IPS-15b (cell line): ENCODE measurements at regions not wholly inside any gene's neighbourhood (a gene's known extent, or its start where the extent isn't known, plus 50 kb on each side); places are given as distances from the start of the nearest gene placed in this dataset.

Experiments
- H3K27me3 ChIP-seq: one replicate; pipeline ENCODE4 v1.6.1; 2013; ENCODE audit warnings: low read length; ENCODE audit not compliant: control insufficient read depth, insufficient read depth
- H3K36me3 ChIP-seq: one replicate; pipeline ENCODE4 v1.6.1; 2013; ENCODE audit warnings: low read length; ENCODE audit not compliant: control insufficient read depth, insufficient read depth
- H3K4me1 ChIP-seq: one replicate; pipeline ENCODE4 v1.6.1; 2013; ENCODE audit warnings: mild to moderate bottlenecking, low read length; ENCODE audit not compliant: control insufficient read depth, insufficient read depth
- H3K4me3 ChIP-seq: one replicate; pipeline ENCODE4 v1.5.1; 2013; ENCODE audit warnings: low read depth, low read length
- H3K9ac ChIP-seq: one replicate; pipeline ENCODE4 v1.6.1; 2013; ENCODE audit warnings: low read depth, mild to moderate bottlenecking, low read length
- H3K9me3 ChIP-seq: one replicate; pipeline ENCODE4 v1.6.1; 2013; ENCODE audit warnings: mild to moderate bottlenecking, low read length; ENCODE audit not compliant: control insufficient read depth, insufficient read depth

DNA sequence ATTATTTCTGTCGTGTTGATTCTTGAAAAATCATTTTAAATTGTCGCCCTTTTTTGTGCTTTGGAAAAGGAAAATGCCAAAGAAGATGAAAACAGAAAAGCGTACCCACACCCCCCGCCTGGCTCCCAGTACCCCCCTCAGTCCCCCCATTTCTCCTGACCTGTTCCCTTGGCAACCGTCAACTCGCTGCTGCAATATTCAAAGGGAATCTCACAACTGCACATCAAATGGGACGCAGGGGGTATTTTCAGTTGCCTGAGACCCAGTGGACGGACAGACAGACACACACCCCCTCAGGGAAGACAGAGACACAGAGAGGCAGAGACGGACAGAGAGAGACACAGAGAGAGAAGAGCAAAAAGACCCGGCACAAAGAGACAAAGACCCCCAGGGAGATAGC is 83.5 kb upstream of the PRR20G start:
- Histone ChIP-seq H3K4me3 (no peak overlapping the region), H3K4me1 (no peaks in the 10 kb centered on the region), H3K27me3 (no peaks in the 10 kb centered on the region), H3K9ac (no peak overlapping the region), H3K36me3 (no peaks in the 10 kb centered on the region), H3K9me3 (no peaks in the 10 kb centered on the region)

DNA sequence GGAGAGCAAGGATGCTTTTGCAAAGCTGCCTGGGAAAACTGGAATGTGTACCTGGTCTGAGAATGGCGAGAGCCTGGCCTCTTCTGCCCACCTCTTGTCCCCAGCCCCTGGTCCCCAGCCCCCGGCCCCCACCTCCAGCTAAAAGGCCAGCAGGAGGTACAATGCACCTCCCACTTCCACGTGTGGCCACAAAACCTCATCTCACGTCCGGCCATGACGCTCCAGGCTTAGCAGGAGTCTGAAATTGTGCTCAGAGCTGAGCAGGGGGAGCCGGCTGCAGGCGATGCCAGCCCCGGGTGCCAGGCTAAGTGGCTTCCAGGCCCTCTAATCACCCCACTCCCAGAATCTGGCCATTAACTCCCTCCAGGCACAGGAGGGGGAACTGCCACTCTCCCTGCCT is 83.1 kb upstream of the PRR20G start:
- Histone ChIP-seq H3K27me3 (no peaks in the 10 kb centered on the region), H3K4me3 (no peak overlapping the region), H3K9me3 (no peaks in the 10 kb centered on the region), H3K9ac (no peak overlapping the region), H3K4me1 (no peaks in the 10 kb centered on the region), H3K36me3 (no peaks in the 10 kb centered on the region)

DNA sequence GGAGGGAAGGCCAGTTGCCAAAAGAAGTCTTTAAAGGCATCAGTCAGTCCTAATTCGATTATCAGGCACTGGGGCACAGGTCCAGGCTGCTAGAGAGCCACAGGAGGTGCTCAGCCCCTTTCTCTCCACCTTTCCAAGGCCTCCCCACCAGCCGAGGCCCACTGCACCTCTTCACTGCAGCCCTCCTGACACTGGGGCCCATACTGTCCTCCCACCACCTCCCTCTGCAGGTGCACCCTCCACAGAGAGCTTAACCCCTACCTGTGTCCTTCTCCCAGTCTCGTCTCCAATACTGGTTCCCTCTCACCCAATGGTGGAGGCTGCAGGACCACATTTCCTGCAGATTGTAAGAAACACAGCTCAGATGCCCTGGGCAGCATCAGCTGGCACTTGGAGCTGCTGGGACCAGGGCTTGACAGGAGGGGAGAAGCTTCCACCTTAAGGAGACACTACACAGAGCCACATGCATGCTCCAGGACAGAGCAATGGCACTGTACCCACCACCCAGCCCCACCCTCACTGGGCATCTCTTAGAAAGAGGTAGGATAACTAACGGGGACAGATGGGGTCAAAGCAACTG is 81.6 kb upstream of the PRR20G start:
- H3K4me1 ChIP-seq, result no peaks in the 10 kb centered on the region
- H3K4me3 ChIP-seq, result no peak overlapping the region
- no peaks in the 10 kb centered on the region for H3K9me3 ChIP-seq
- no peaks in the 10 kb centered on the region for H3K27me3 ChIP-seq
- H3K9ac ChIP-seq, result no peak overlapping the region
- H3K36me3 ChIP-seq, result no peaks in the 10 kb centered on the region

DNA sequence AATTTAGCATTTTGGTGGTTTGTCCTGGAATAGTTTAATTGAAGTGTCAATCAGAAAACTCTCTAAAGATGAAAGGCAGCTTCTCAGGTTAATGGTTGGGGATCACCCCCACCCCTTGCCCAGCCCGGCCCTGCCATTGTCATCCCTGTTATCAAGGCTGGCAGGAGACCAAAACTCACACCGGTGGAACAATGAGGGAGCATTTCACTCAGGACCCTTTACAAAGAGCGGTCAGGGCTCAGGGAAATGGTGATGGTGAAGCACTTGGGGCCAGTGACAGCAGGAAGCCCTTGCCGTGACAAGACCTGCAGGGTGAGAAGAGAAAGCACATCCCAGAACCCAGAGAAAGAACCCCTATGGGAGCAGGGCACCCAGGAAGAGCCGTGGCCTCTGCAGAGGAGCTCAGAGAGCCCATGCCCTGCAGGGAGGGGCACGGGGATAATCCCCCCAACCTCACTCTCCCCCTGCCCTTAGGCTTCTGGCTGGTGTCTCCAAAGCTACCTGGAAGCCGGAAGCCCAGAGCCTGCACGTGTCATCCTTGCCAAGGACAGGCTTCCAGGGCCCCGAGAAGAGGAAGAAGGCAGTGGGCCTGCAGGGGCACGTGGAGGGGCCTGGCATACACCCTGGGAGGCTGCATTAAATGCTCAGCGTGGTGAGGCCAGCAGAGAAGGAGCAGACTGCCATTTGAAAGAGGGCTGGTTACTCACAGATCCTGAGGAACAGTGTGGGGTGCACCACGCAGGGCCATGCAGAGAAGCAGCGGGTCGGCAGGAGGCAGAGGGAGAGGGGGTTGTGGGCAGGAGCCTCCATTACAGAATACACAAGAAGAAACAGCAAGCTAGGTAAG is 80.6 kb upstream of the PRR20G start:
- Histone ChIP-seq H3K27me3 (no peaks in the 10 kb centered on the region), H3K4me1 (no peaks in the 10 kb centered on the region), H3K9me3 (no peaks in the 10 kb centered on the region), H3K9ac (no peak overlapping the region), H3K4me3 (no peak overlapping the region), H3K36me3 (no peaks in the 10 kb centered on the region)

DNA sequence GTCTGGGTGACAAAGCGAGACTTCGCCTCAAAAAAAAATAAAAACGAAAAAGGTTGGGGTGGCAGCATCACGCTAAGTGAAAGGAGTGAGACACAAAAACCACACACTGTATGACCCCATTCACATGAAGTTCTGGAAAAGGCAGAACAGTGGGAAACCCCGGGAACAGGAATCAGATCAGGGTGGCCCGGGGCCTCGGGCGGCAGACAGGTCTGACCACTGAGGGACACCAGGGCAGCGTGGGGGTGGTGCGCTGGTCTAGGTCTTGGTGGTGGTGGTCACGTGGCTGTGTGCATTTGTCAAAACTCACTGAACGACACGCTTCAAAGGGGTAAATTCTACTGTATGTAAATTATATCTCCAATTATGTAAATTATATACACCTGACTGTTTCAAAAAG is 79.7 kb upstream of the PRR20G start:
- Histone ChIP-seq H3K36me3 (no peaks in the 10 kb centered on the region), H3K9me3 (no peaks in the 10 kb centered on the region), H3K9ac (no peak overlapping the region), H3K4me1 (no peaks in the 10 kb centered on the region), H3K27me3 (no peaks in the 10 kb centered on the region), H3K4me3 (no peak overlapping the region)

DNA sequence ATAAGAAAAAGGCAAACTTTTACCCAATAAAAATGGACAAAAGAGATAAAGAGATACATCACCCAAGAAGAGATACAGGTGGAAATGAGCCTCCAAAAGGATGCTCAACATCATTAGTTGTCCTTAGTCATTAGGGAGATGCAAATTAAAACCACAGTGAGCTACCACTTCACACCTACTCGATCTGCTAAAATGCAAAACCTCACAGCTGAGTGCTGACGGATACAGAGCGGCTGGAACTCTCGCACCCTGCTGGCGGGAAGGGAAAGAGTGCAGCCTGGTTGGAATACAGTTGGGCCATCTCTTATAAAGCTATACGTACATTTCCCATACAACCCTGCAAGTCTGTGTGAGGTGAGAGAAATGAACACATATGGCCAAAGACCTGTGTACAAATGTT is 78.5 kb upstream of the PRR20G start:
- H3K9me3 ChIP-seq, result no peaks in the 10 kb centered on the region
- no peaks in the 10 kb centered on the region for H3K27me3 ChIP-seq
- H3K9ac ChIP-seq, result no peak overlapping the region
- H3K36me3 ChIP-seq, result no peaks in the 10 kb centered on the region
- no peaks in the 10 kb centered on the region for H3K4me1 ChIP-seq
- H3K4me3 ChIP-seq, result no peak overlapping the region

DNA sequence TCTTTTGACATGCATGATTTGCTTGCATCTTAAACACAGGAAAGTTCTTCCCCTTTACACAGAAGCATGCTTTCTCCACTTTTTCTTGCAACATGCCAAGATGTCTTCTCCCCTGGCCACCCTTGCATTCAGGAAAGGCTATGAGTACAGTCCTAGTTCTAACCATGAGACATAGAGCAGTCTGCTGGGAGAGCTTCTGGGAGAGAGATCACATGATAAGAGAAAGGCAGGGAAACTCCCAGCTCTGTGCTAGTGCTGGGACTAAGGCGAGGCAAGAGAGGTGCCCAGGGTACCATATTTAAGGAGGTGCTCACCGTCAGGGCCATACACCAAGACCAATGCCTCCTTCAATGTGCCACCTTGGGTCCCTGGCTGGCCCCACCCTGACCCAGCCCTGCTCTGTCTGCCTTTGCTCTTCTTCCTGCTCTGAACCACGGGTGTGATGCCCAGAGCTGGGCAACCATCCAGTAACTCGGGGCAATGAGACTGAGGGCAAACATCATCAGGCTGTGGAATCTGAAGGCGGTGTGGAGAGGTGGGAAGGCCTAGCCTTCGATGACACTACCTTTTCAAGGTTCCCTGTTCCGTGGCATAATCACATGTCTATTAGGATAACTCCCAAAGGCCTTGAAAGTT is 77.4 kb upstream of the PRR20G start:
- Histone ChIP-seq H3K27me3 (no peaks in the 10 kb centered on the region), H3K4me3 (no peak overlapping the region), H3K9ac (no peak overlapping the region), H3K36me3 (no peaks in the 10 kb centered on the region), H3K9me3 (no peaks in the 10 kb centered on the region), H3K4me1 (no peaks in the 10 kb centered on the region)

DNA sequence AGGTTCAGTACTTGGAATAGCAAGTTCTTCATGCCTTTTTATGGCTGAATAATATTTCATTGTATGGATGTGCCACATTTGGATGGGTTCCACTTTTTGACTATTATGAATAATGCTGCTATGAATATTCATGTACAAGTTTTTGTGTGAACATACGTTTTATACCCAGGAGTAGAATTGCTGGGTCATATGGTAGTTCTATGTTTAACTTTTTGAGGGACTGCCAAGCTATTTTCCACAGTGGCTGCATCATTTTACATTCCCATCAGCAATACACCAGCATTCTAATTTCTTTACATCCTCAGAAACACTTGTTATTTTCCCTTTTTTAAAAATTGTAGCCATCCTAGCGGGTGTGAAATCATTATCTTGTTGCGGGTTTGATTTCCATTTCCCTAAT is 76.0 kb upstream of the PRR20G start:
- H3K36me3 ChIP-seq, result no peaks in the 10 kb centered on the region
- H3K9ac ChIP-seq, result no peak overlapping the region
- no peaks in the 10 kb centered on the region for H3K4me1 ChIP-seq
- H3K9me3 ChIP-seq, result no peaks in the 10 kb centered on the region
- no peak overlapping the region for H3K4me3 ChIP-seq
- no peaks in the 10 kb centered on the region for H3K27me3 ChIP-seq

DNA sequence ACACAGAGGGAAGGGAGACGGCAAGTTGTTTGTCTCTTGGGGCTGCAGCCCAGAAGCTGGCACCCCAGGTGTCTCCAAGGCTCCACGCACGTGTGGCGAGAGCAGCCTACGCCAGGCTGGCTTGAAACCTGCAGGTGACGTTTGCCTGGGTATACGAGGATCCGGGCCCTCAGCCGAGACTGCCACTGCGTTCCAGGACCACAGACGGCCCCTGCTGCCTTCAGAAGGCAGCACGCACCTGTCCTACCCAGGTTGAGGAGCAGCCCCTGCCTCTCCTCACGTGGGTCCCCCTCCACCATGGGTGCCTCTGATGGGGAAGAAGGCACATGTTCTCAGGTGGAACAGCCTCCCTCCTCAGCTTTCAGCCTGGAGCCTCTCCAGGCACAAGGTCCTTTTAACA is 75.3 kb upstream of the PRR20G start:
- no peaks in the 10 kb centered on the region for H3K4me1 ChIP-seq
- H3K36me3 ChIP-seq, result no peaks in the 10 kb centered on the region
- H3K27me3 ChIP-seq, result no peaks in the 10 kb centered on the region
- no peak overlapping the region for H3K9ac ChIP-seq
- H3K9me3 ChIP-seq, result no peaks in the 10 kb centered on the region
- H3K4me3 ChIP-seq, result no peak overlapping the region

DNA sequence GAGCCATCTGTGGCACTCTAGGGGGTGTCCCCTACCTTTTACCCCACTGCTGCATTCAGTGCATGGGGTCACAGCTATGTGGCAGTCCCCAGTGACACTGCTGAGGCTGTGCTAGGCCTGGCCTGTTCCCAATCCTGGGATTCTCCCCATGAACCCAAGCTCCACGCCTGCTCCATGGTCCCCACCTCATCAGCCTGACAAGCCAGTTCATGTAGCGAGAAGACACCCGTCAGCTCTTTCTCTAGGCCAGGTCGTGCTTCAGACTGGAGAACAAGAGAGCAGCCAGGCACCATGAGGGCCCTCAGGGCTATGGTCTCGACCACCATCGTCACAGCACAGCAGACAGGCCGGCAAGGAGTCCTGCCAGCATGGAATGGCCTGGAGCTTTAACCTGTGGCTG is 72.8 kb upstream of the PRR20G start:
- Histone ChIP-seq H3K9me3 (peaks cover 11% of the 10 kb centered on the region), H3K27me3 (no peaks in the 10 kb centered on the region), H3K4me1 (no peaks in the 10 kb centered on the region), H3K36me3 (no peaks in the 10 kb centered on the region), H3K4me3 (no peak overlapping the region), H3K9ac (no peak overlapping the region)

DNA sequence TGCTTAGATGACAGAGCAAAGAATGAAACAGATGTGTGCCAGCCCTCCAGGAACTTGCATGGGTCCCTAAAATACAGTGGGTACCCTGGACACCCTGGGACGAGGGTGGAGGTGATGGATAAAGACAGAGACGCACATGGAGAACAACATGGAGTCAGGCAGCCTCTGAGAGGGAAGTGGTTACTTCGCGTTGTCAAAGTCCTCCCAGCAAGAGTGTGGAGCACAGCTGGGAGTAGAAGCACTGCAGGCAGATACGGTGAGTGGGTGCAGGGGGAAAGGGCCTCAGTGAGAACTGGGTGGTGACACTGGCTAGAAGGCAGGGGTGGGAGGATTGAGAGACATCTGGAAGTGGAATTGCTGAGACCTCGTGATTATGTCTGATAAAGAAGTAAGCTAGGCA is 70.8 kb upstream of the PRR20G start:
- Histone ChIP-seq H3K9ac (no peak overlapping the region), H3K9me3 (peaks cover 11% of the 10 kb centered on the region), H3K4me3 (no peak overlapping the region), H3K27me3 (no peaks in the 10 kb centered on the region), H3K36me3 (no peaks in the 10 kb centered on the region), H3K4me1 (no peaks in the 10 kb centered on the region)

DNA sequence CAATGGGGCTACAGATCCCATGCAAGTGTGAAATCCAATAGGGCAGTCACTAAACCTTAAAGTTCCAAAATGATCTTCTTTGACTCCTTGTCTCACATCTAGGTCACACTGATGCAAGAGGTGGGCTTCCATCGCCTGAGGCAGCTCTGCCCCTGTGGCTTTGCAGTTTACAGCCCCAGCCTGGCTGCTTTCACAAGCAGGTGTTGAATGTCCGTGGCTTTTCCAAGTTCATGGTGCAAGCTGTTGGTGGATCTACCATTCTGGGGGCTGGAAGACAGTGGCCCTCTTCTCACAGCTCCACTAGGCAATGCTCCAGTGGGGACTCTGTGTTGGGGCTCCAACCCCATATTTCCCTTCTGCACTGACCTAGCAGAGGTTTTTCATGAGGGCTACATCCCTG is 68.5 kb upstream of the PRR20G start:
- Histone ChIP-seq H3K27me3 (no peaks in the 10 kb centered on the region), H3K4me3 (no peak overlapping the region), H3K36me3 (no peaks in the 10 kb centered on the region), H3K4me1 (no peaks in the 10 kb centered on the region), H3K9ac (no peak overlapping the region), H3K9me3 (peaks cover 11% of the 10 kb centered on the region)
